SK-N-SH (cell line): ENCODE measurements at regions not wholly inside any gene's neighbourhood (a gene's known extent, or its start where the extent isn't known, plus 50 kb on each side); places are given as distances from the start of the nearest gene placed in this dataset.

Experiments
- CTCF ChIA-PET: fragments of 300-600, 350-600 bp; formaldehyde crosslinking; extraction: SDS; loops from one replicate; lab custom pipeline; 2021; lab: Yijun Ruan, JAX
- POLR2A ChIA-PET: fragments of 350-600 bp; sonication (Branson Sonifier 250); formaldehyde crosslinking; extraction: SDS; loops from one replicate; lab custom pipeline; 2020; ENCODE audit warnings: antibody characterized with exemption, inconsistent platforms; lab: Yijun Ruan, JAX
- DNase-seq: peaks from one replicate; pipeline ENCODE4 v3.0.0; 2012
- H2AFZ ChIP-seq: fragments of 200-600 bp; sonication (generic); 2 replicates; pipeline ENCODE4 v1.8.1; 2016; ENCODE audit warnings: antibody characterized with exemption, mild to moderate bottlenecking, low read depth
- H3F3A ChIP-seq: fragments of 200-600 bp; sonication (generic); replicated peaks from 2 replicates; pipeline ENCODE3; 2016; ENCODE audit warnings: antibody characterized with exemption, mild to moderate bottlenecking; ENCODE audit not compliant: insufficient read depth
- H3K27ac ChIP-seq, 2 experiments: fragments of 200-500 bp in 1 of 2; fragments of 200-600 bp in 1 of 2; sonication (Bioruptor generic) in 1 of 2; sonication (generic), shearing (Covaris generic) in 1 of 2; 2 replicates each; pipeline versions ENCODE4 v1.5.1 to v1.6.1; 2014 to 2016; ENCODE audit warnings: low read depth in 2 of 2, inconsistent platforms in 1 of 2, low read length in 1 of 2, mild to moderate bottlenecking in 1 of 2, mixed read lengths in 1 of 2
- H3K27me3 ChIP-seq: fragments of 200-600 bp; sonication (generic), shearing (Covaris generic); 2 replicates; pipeline ENCODE4 v1.6.1; 2016; ENCODE audit warnings: mixed run types; ENCODE audit not compliant: insufficient read depth
- H3K36me3 ChIP-seq, 2 experiments: fragments of 200-500 bp in 1 of 2; fragments of 200-600 bp in 1 of 2; sonication (Bioruptor generic) in 1 of 2; sonication (generic) in 1 of 2; replicated peaks in 1 of 2; 2 replicates each; pipeline versions ENCODE3 to v1.5.1; 2014 to 2016; ENCODE audit warnings: low read length in 1 of 2, mild to moderate bottlenecking in 1 of 2; ENCODE audit not compliant: insufficient read depth in 2 of 2, control insufficient read depth in 1 of 2
- H3K4me1 ChIP-seq, 2 experiments: fragments of 200-500 bp in 1 of 2; fragments of 200-600 bp in 1 of 2; sonication (Bioruptor generic) in 1 of 2; sonication (generic), shearing (Covaris generic) in 1 of 2; 2 replicates each; pipeline versions ENCODE4 v1.5.1 to v1.6.1; 2014 to 2016; ENCODE audit warnings: low read depth in 1 of 2, low read length in 1 of 2, mixed run types in 1 of 2; ENCODE audit not compliant: insufficient read depth in 2 of 2, control insufficient read depth in 1 of 2
- H3K4me2 ChIP-seq: fragments of 200-600 bp; sonication (generic), shearing (Covaris generic); 2 replicates; pipeline ENCODE4 v1.6.1; 2017; ENCODE audit warnings: mixed run types
- H3K4me3 ChIP-seq, 2 experiments: fragments of 200-500 bp in 1 of 2; fragments of 200-600 bp in 1 of 2; sonication (Bioruptor generic) in 1 of 2; sonication (generic), shearing (Covaris generic) in 1 of 2; 2 replicates each; pipeline versions ENCODE4 v1.5.1 to v1.8.1; 2014 to 2016; ENCODE audit warnings: low read depth in 2 of 2, inconsistent platforms in 1 of 2, low read length in 1 of 2, mild to moderate bottlenecking in 1 of 2, mixed read lengths in 1 of 2, moderate library complexity in 1 of 2
- H3K79me2 ChIP-seq: fragments of 200-600 bp; sonication (generic); 2 replicates; pipeline ENCODE4 v1.8.1; 2017; ENCODE audit warnings: mild to moderate bottlenecking; ENCODE audit not compliant: insufficient read depth
- H3K9ac ChIP-seq: fragments of 200-600 bp; sonication (generic); 2 replicates; pipeline ENCODE4 v1.6.1; 2017; ENCODE audit warnings: mixed run types
- H3K9me2 ChIP-seq: fragments of 200-600 bp; sonication (generic); 2 replicates; pipeline ENCODE4 v1.6.1; 2017; ENCODE audit warnings: mixed run types
- H3K9me3 ChIP-seq: fragments of 200-600 bp; sonication (generic); 2 replicates; pipeline ENCODE4 v1.6.1; 2017; ENCODE audit warnings: mixed run types, mild to moderate bottlenecking, moderate library complexity
- H4K20me1 ChIP-seq: fragments of 200-600 bp; sonication (generic); 2 replicates; pipeline ENCODE4 v1.6.1; 2017; ENCODE audit warnings: mild to moderate bottlenecking, mixed run types; ENCODE audit not compliant: insufficient read depth
- CHD2 ChIP-seq: fragments of 150-350 bp; IDR thresholded peaks from 2 replicates; pipeline ENCODE4 v1.6.1; 2018; ENCODE audit warnings: low read length; ENCODE audit not compliant: partially characterized antibody
- ELF1 ChIP-seq: IDR thresholded peaks from 2 replicates; pipeline ENCODE4 v1.4.0; 2012
- EP300 ChIP-seq, 2 experiments: IDR thresholded peaks; 2 replicates each; pipeline versions ENCODE4 v1.4.0 to v1.6.1; 2012; ENCODE audit warnings: borderline replicate concordance in 1 of 2, low read depth in 1 of 2, low read length in 1 of 2
- FOXJ3 ChIP-seq: sonication (generic); formaldehyde crosslinking; IDR thresholded peaks from 2 replicates; pipeline ENCODE4 v1.5.1; 2020; ENCODE audit warnings: mild to moderate bottlenecking, missing genetic modification reagents
- GABPA ChIP-seq: IDR thresholded peaks from 2 replicates; pipeline ENCODE4 v1.4.0; 2012; ENCODE audit warnings: low read depth, mild to moderate bottlenecking
- JUND ChIP-seq: IDR thresholded peaks from 2 replicates; pipeline ENCODE4 v1.4.0; 2012
- MXI1 ChIP-seq: IDR thresholded peaks from 2 replicates; pipeline ENCODE4 v1.6.1; 2012; ENCODE audit warnings: mild to moderate bottlenecking, low read depth, low read length, improper control_type of control experiment
- NFIC ChIP-seq: IDR thresholded peaks from 2 replicates; pipeline ENCODE4 v1.4.0; 2012; ENCODE audit warnings: borderline replicate concordance
- RCOR1 ChIP-seq: fragments of 150-350 bp; IDR thresholded peaks from 2 replicates; pipeline ENCODE4 v1.6.1; 2017; ENCODE audit warnings: antibody characterized with exemption, low read length
- RFX5 ChIP-seq: IDR thresholded peaks from 2 replicates; pipeline ENCODE4 v1.6.1; 2012; ENCODE audit warnings: mild to moderate bottlenecking, improper control_type of control experiment, low read length
- RXRA ChIP-seq: IDR thresholded peaks from 2 replicates; pipeline ENCODE4 v1.4.0; 2012; ENCODE audit warnings: low read depth, mild to moderate bottlenecking, borderline replicate concordance
- SIN3A ChIP-seq: IDR thresholded peaks from 2 replicates; pipeline ENCODE4 v1.6.1; 2012; ENCODE audit warnings: low read depth, mild to moderate bottlenecking, low read length, moderate library complexity, borderline replicate concordance
- SMC3 ChIP-seq: IDR thresholded peaks from 2 replicates; pipeline ENCODE4 v1.6.1; 2012; ENCODE audit warnings: low read depth, low read length, improper control_type of control experiment
- TAF1 ChIP-seq: IDR thresholded peaks from 2 replicates; pipeline ENCODE4 v1.6.1; 2012; ENCODE audit warnings: low read depth, mild to moderate bottlenecking, low read length, moderate library complexity, borderline replicate concordance
- TCF12 ChIP-seq: IDR thresholded peaks from 2 replicates; pipeline ENCODE4 v1.4.0; 2012
- TEAD4 ChIP-seq: IDR thresholded peaks from 2 replicates; pipeline ENCODE4 v1.4.0; 2012; ENCODE audit warnings: mild to moderate bottlenecking, borderline replicate concordance; ENCODE audit not compliant: insufficient read depth
- YY1 ChIP-seq: IDR thresholded peaks from 2 replicates; pipeline ENCODE4 v1.4.0; 2012; ENCODE audit warnings: low read depth, mild to moderate bottlenecking
- WGBS: methylation state at CpG from one replicate; pipeline ENCODE4 v1.1.6; 2017; ENCODE audit warnings: low lambda C conversion rate; 5-methylcytosine and 5-hydroxymethylcytosine counted together
- TF ChIP-seq, protein P1 (sequence below): IDR thresholded peaks from 2 replicates; pipeline ENCODE4 v1.4.0; 2012; ENCODE audit warnings: low read depth, borderline replicate concordance
- TF ChIP-seq, protein P2 (sequence below): IDR thresholded peaks from 2 replicates; pipeline ENCODE4 v1.6.1; 2012; ENCODE audit warnings: mild to moderate bottlenecking, low read depth, low read length, moderate library complexity

DNA sequence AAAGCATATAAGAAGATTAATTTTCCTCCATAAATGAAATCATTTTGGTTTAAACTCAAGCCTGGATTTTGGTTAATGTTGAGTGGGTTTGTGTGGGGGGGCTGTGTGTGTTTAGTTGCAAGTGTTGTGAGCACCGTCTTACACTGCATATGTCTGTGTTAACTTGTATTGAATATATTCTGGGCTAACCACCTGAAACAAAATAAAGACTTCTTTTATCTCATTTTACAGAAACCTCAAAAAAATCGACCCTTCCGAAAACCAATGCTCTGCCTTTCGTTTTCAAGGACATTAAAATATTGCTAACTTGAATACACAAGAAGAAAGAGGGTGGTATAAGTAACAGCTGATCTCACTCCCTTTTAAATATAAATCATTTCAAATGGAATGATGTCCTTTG, 192.2 kb upstream of the BLID start:
- H3K9me3 ChIP-seq = no peaks in the 10 kb centered on the region
- H3K9me2 ChIP-seq = no peaks in the 10 kb centered on the region
- ChIA-PET CTCF (interaction anchor here (1.0 kb wide), 2 partner anchors 9 to 197 kb away, joined by 3 read pairs; no protein-coding TSS in a partner anchor), POLR2A (no interaction called here)
- H3K27me3 ChIP-seq = no peaks in the 10 kb centered on the region
- no peaks in the 10 kb centered on the region for H3K4me1 ChIP-seq
- H3K4me3 ChIP-seq = no peak overlapping the region
- no peaks in the 10 kb centered on the region for H3K36me3 ChIP-seq
- DNase-seq = no peak
- WGBS = 64% methylated on average over 4 of the region's 4 CpGs
- no peaks in the 10 kb centered on the region for H4K20me1 ChIP-seq
- H3F3A ChIP-seq = no peaks in the 10 kb centered on the region
- no peak overlapping the region for H3K9ac ChIP-seq
- no peak overlapping the region for H3K27ac ChIP-seq
- no peak overlapping the region for H2AFZ ChIP-seq
- TF ChIP-seq, protein P1, sequence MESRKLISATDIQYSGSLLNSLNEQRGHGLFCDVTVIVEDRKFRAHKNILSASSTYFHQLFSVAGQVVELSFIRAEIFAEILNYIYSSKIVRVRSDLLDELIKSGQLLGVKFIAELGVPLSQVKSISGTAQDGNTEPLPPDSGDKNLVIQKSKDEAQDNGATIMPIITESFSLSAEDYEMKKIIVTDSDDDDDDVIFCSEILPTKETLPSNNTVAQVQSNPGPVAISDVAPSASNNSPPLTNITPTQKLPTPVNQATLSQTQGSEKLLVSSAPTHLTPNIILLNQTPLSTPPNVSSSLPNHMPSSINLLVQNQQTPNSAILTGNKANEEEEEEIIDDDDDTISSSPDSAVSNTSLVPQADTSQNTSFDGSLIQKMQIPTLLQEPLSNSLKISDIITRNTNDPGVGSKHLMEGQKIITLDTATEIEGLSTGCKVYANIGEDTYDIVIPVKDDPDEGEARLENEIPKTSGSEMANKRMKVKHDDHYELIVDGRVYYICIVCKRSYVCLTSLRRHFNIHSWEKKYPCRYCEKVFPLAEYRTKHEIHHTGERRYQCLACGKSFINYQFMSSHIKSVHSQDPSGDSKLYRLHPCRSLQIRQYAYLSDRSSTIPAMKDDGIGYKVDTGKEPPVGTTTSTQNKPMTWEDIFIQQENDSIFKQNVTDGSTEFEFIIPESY = no peak
- no peak for TF ChIP-seq RFX5
- no peak for TF ChIP-seq CHD2
- no peak for TF ChIP-seq TAF1
- TF ChIP-seq, protein P2, sequence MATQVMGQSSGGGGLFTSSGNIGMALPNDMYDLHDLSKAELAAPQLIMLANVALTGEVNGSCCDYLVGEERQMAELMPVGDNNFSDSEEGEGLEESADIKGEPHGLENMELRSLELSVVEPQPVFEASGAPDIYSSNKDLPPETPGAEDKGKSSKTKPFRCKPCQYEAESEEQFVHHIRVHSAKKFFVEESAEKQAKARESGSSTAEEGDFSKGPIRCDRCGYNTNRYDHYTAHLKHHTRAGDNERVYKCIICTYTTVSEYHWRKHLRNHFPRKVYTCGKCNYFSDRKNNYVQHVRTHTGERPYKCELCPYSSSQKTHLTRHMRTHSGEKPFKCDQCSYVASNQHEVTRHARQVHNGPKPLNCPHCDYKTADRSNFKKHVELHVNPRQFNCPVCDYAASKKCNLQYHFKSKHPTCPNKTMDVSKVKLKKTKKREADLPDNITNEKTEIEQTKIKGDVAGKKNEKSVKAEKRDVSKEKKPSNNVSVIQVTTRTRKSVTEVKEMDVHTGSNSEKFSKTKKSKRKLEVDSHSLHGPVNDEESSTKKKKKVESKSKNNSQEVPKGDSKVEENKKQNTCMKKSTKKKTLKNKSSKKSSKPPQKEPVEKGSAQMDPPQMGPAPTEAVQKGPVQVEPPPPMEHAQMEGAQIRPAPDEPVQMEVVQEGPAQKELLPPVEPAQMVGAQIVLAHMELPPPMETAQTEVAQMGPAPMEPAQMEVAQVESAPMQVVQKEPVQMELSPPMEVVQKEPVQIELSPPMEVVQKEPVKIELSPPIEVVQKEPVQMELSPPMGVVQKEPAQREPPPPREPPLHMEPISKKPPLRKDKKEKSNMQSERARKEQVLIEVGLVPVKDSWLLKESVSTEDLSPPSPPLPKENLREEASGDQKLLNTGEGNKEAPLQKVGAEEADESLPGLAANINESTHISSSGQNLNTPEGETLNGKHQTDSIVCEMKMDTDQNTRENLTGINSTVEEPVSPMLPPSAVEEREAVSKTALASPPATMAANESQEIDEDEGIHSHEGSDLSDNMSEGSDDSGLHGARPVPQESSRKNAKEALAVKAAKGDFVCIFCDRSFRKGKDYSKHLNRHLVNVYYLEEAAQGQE = no peak
- TF ChIP-seq MXI1 = no peak
- no peaks in the 10 kb centered on the region for H3K79me2 ChIP-seq
- H3K4me2 ChIP-seq = no peak overlapping the region

DNA sequence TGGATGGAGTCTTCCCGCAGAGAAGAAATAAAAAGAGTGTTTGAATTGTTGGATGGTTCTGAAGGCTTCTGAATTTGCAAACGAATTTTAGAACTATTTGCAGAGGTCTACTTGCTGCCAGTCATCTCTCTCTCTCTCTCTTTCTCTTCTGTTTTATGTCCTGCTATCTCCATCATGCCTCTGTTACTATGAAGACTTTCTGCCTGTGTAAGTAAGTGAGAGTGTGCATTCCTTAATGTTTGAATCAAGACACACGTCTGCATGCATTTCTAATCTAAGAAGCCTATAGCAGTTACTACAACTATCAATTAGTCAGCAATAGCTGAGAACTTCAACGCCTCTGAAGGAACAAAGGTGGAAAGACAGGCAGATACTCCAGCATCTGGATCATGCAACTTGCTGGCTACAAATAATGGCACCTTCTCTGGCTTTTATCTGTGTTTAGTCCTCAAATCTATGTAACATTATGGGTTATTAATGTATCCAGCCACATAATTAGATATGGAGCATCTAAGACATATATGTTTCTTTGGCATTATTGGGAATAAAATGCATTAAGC, 191.5 kb upstream of the BLID start:
- no peak overlapping the region for H3K4me2 ChIP-seq
- POLR2A ChIA-PET = no interaction called here
- TF ChIP-seq CHD2 = no peak
- TF ChIP-seq ELF1 = no peak
- TF ChIP-seq, protein P2 = no peak
- TF ChIP-seq JUND = no peak
- TF ChIP-seq NFIC = no peak
- TF ChIP-seq TAF1 = no peak
- TF ChIP-seq SMC3 = no peak
- no peak for TF ChIP-seq EP300 (IDR thresholded peaks at IDR 0.05; ENCODE audit: borderline replicate concordance in 1 of 2, low read depth in 1 of 2, low read length in 1 of 2)
- no peak for TF ChIP-seq TEAD4
- no peak for TF ChIP-seq GABPA
- no peak for TF ChIP-seq YY1
- TF ChIP-seq RXRA = no peak
- TF ChIP-seq SIN3A = no peak
- no peak for TF ChIP-seq RFX5
- no peak for TF ChIP-seq TCF12
- TF ChIP-seq FOXJ3 (CRISPR knock-in tag) = no peak
- TF ChIP-seq RCOR1 = no peak

More for the DNA sequence above, 191.5 kb upstream of the BLID start:
- Histone ChIP-seq H3K27me3 (no peaks in the 10 kb centered on the region), H4K20me1 (no peaks in the 10 kb centered on the region), H2AFZ (no peak overlapping the region), H3K36me3 (no peaks in the 10 kb centered on the region), H3F3A (no peaks in the 10 kb centered on the region), H3K4me3 (no peak overlapping the region), H3K27ac (no peak overlapping the region), H3K9me3 (no peaks in the 10 kb centered on the region), H3K79me2 (no peaks in the 10 kb centered on the region), H3K9ac (no peak overlapping the region), H3K9me2 (no peaks in the 10 kb centered on the region), H3K4me1 (no peaks in the 10 kb centered on the region)
- WGBS = 44% methylated on average over 4 of the region's 4 CpGs
- CTCF ChIA-PET = interaction anchor here (1.0 kb wide), 2 partner anchors 9 to 197 kb away, joined by 3 read pairs; no protein-coding TSS in a partner anchor
- no peak for DNase-seq
